ENCODE measurements at regions not wholly inside any gene's neighbourhood (a gene's known extent, or its start where the extent isn't known, plus 50 kb on each side); places are given as distances from the start of the nearest gene placed in this dataset.

GRCh38 chr5:77569409-77569808 is 69.1 kb downstream of the OTP start:
- no peak for DNase-seq

- DNase-seq: no peak
Measured at GRCh38 chr5:77568555-77568954, 70.0 kb downstream of the OTP start.

GRCh38 chr5:77568082-77568481 is 70.4 kb downstream of the OTP start:
- DNase-seq: no peak

GRCh38 chr5:77563475-77563874 is 71.4 kb upstream of the WDR41 start:
- peak; percentile 76 for DNase-seq

GRCh38 chr5:77561965-77562364 is 69.8 kb upstream of the WDR41 start:
- no peak for DNase-seq

GRCh38 chr5:77560677-77561263 is 68.7 kb upstream of the WDR41 start:
- DNase-seq: peak; percentile 34

- no peak for DNase-seq
Measured at GRCh38 chr5:77558266-77558665, 66.2 kb upstream of the WDR41 start.

GRCh38 chr5:77550406-77550805 is 58.3 kb upstream of the WDR41 start:
- DNase-seq: no peak

- no peak for DNase-seq
Measured at GRCh38 chr5:77545285-77545684, 53.2 kb upstream of the WDR41 start.

All from NCI-H748 treated with DMSO at 0.1 percent for 48 hours (cell line).